Ishikawa (cell line): ENCODE measurements at regions not wholly inside any gene's neighbourhood (a gene's known extent, or its start where the extent isn't known, plus 50 kb on each side); places are given as distances from the start of the nearest gene placed in this dataset.

Experiments used
- CEBPB ChIP-seq: IDR thresholded peaks from 2 replicates; pipeline ENCODE4 v1.6.1; 2012
- CREB1 ChIP-seq: IDR thresholded peaks from 2 replicates; pipeline ENCODE4 v1.6.1; 2012; ENCODE audit warnings: low read depth
- EP300 ChIP-seq: IDR thresholded peaks from 2 replicates; pipeline ENCODE4 v1.6.1; 2012; ENCODE audit warnings: borderline replicate concordance
- MAX ChIP-seq: IDR thresholded peaks from 2 replicates; pipeline ENCODE4 v1.6.1; 2012
- NFIC ChIP-seq: IDR thresholded peaks from 2 replicates; pipeline ENCODE4 v1.6.1; 2012
- RAD21 ChIP-seq: IDR thresholded peaks from 2 replicates; pipeline ENCODE4 v1.6.1; 2012; ENCODE audit warnings: low read depth
- TAF1 ChIP-seq: IDR thresholded peaks from 2 replicates; pipeline ENCODE4 v1.6.1; 2012; ENCODE audit warnings: low read depth, mild to moderate bottlenecking
- TCF12 ChIP-seq: IDR thresholded peaks from 2 replicates; pipeline ENCODE4 v1.6.1; 2012; ENCODE audit warnings: low read depth
- TEAD4 ChIP-seq: IDR thresholded peaks from 2 replicates; pipeline ENCODE4 v1.6.1; 2012
- YY1 ChIP-seq: IDR thresholded peaks from 2 replicates; pipeline ENCODE4 v1.6.1; 2012; ENCODE audit warnings: low read depth
- ZBTB7A ChIP-seq: IDR thresholded peaks from 2 replicates; pipeline ENCODE4 v1.6.1; 2012; ENCODE audit warnings: low read depth

GRCh38 chr12:86730233-86730632 lies 474.0 kb upstream of the MGAT4C start:
- TF ChIP-seq EP300 (no peak), TAF1 (no peak), RAD21 (no peak), CREB1 (no peak), CEBPB (no peak), ZBTB7A (no peak), TCF12 (no peak), TEAD4 (no peak), NFIC (no peak), MAX (no peak), YY1 (no peak)
